Lung (tissue), 11 donors: ENCODE measurements at regions not wholly inside any gene's neighbourhood (a gene's known extent, or its start where the extent isn't known, plus 50 kb on each side); places are given as distances from the start of the nearest gene placed in this dataset.

Source experiments
- ATAC-seq: fragments of 200-7000 bp; cut with Tn5 transposase; one replicate; pipeline ENCODE4 v1.9.1; 2020; ENCODE audit warnings: moderate number of reproducible peaks; ENCODE audit not compliant: insufficient read depth, low FRiP score
- DNase-seq, 3 donors: peaks; one replicate each; pipeline ENCODE4 v3.0.0-alpha.2; 2013 to 2017
- H3K27ac ChIP-seq, 2 donors: one replicate each; pipeline ENCODE4 v1.5.1; 2013; ENCODE audit warnings: mild to moderate bottlenecking in 2 of 2, moderate library complexity in 2 of 2, control low read depth in 1 of 2, inconsistent platforms in 1 of 2, low read depth in 1 of 2, low read length in 1 of 2
- H3K27me3 ChIP-seq, 3 donors: one replicate each; pipeline ENCODE4 v1.5.1; 2013; ENCODE audit warnings: low read length in 2 of 3; ENCODE audit not compliant: control insufficient read depth in 3 of 3, insufficient read depth in 3 of 3
- H3K36me3 ChIP-seq, 4 donors: one replicate each; pipeline ENCODE4 v1.5.1; 2013; ENCODE audit warnings: low read length in 4 of 4, mild to moderate bottlenecking in 1 of 4, moderate library complexity in 1 of 4; ENCODE audit not compliant: control insufficient read depth in 4 of 4, insufficient read depth in 4 of 4
- H3K4me1 ChIP-seq, 5 donors: one replicate each; pipeline ENCODE4 v1.5.1; 2013; ENCODE audit warnings: low read length in 5 of 5, mild to moderate bottlenecking in 2 of 5, moderate library complexity in 1 of 5; ENCODE audit not compliant: control insufficient read depth in 5 of 5, insufficient read depth in 5 of 5
- H3K4me3 ChIP-seq: one replicate; pipeline ENCODE4 v1.5.1; 2013; ENCODE audit warnings: mild to moderate bottlenecking, control low read depth, moderate library complexity
- H3K9ac ChIP-seq, 2 donors: one replicate each; pipeline ENCODE4 v1.5.1; 2013; ENCODE audit warnings: low read length in 2 of 2, control low read depth in 1 of 2; ENCODE audit not compliant: insufficient read depth in 1 of 2
- H3K9me3 ChIP-seq, 4 donors: one replicate each; pipeline ENCODE4 v1.5.1; 2013; ENCODE audit warnings: low read length in 3 of 4, mild to moderate bottlenecking in 1 of 4, moderate library complexity in 1 of 4; ENCODE audit not compliant: control insufficient read depth in 4 of 4, insufficient read depth in 3 of 4
- WGBS, 2 donors: extraction: QIAGEN DNeasy Blood & Tissue Kit; methylation state at CpG; one replicate each; pipeline ENCODE4 v1.1.7; 2013; 5-methylcytosine and 5-hydroxymethylcytosine counted together
- TF ChIP-seq, protein P1 (sequence below): IDR thresholded peaks from 2 replicates; pipeline ENCODE4 v1.5.1; 2012; ENCODE audit warnings: mild to moderate bottlenecking; ENCODE audit errors: control extremely low read depth, extremely low read depth
- donor health status: control.
- donor health status: control.
- donor health status: Bipolar disorder and iron deficiency.
- donor health status: healthy.
- donor health status: DM: yes; HTN: yes; CAD: no.

DNA sequence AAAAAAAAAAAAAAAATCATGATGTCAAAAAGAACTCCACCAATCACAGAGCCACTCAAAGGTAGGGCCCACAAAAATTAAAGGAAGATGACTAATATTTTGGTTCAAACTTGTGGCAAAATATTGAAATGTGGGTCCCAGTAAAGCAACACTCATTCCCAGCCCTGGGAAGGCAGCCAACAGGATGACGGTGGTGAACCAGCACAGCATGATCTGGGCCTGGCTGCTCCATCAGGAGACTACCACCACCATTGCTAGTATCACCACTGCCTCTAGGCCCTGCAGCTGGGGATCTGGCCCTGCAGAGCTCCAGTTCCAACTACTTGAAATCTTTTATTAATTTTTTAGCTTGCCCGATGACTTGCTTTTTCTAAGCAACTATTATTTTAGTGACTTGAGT, 206.8 kb upstream of the ITGA1 start:
- Histone ChIP-seq H3K4me1 (peaks cover 0 to 5% (median 0%) of the 10 kb centered on the region in 5 donors), H3K27ac (no peak overlapping the region), H3K9me3 (no peaks in the 10 kb centered on the region), H3K4me3 (no peak overlapping the region), H3K9ac (no peak overlapping the region), H3K36me3 (no peaks in the 10 kb centered on the region), H3K27me3 (no peaks in the 10 kb centered on the region)
- no peak for DNase-seq
- no peak for ATAC-seq
- TF ChIP-seq, protein P1, sequence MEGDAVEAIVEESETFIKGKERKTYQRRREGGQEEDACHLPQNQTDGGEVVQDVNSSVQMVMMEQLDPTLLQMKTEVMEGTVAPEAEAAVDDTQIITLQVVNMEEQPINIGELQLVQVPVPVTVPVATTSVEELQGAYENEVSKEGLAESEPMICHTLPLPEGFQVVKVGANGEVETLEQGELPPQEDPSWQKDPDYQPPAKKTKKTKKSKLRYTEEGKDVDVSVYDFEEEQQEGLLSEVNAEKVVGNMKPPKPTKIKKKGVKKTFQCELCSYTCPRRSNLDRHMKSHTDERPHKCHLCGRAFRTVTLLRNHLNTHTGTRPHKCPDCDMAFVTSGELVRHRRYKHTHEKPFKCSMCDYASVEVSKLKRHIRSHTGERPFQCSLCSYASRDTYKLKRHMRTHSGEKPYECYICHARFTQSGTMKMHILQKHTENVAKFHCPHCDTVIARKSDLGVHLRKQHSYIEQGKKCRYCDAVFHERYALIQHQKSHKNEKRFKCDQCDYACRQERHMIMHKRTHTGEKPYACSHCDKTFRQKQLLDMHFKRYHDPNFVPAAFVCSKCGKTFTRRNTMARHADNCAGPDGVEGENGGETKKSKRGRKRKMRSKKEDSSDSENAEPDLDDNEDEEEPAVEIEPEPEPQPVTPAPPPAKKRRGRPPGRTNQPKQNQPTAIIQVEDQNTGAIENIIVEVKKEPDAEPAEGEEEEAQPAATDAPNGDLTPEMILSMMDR, result no peak
- 89 to 92% methylated on average over 2 of the region's 2 CpGs for WGBS, 2 donors

GRCh38 chr5:52582313-52582712, 205.4 kb upstream of the ITGA1 start:
- no peak overlapping the region for H3K9ac ChIP-seq
- no peak for ATAC-seq
- DNase-seq, result no peak
- peaks cover 0 to 5% (median 0%) of the 10 kb centered on the region in 5 donors for H3K4me1 ChIP-seq
- no peaks in the 10 kb centered on the region for H3K27me3 ChIP-seq
- TF ChIP-seq, protein P1, result no peak
- no peaks in the 10 kb centered on the region for H3K9me3 ChIP-seq
- no peak overlapping the region for H3K4me3 ChIP-seq
- no peaks in the 10 kb centered on the region for H3K36me3 ChIP-seq
- 82% methylated on average over 3 of the region's 3 CpGs for WGBS, 2 donors
- no peak overlapping the region for H3K27ac ChIP-seq

- ATAC-seq, result no peak
- DNase-seq, result no peak
- TF ChIP-seq, protein P1, result no peak
- Histone ChIP-seq H3K9ac (no peak overlapping the region), H3K4me1 (peaks cover 0 to 5% (median 0%) of the 10 kb centered on the region in 5 donors), H3K27ac (no peak overlapping the region), H3K36me3 (no peaks in the 10 kb centered on the region), H3K4me3 (no peak overlapping the region), H3K9me3 (no peaks in the 10 kb centered on the region), H3K27me3 (no peaks in the 10 kb centered on the region)
Observed at GRCh38 chr5:52587131-52587530, 200.6 kb upstream of the ITGA1 start.

- Histone ChIP-seq H3K27me3 (no peaks in the 10 kb centered on the region), H3K27ac (no peak overlapping the region), H3K9me3 (peaks cover 0 to 3% (median 0%) of the 10 kb centered on the region in 4 donors), H3K36me3 (no peaks in the 10 kb centered on the region), H3K9ac (no peak overlapping the region), H3K4me3 (no peak overlapping the region), H3K4me1 (no peaks in the 10 kb centered on the region)
- 88 to 94% methylated on average over 2 of the region's 2 CpGs for WGBS, 2 donors
- TF ChIP-seq, protein P1, result no peak
- DNase-seq (no peak), ATAC-seq (no peak)
Observed at GRCh38 chr5:52597625-52598024, 190.1 kb upstream of the ITGA1 start.
